ENCODE measurements at regions not wholly inside any gene's neighbourhood (a gene's known extent, or its start where the extent isn't known, plus 50 kb on each side); places are given as distances from the start of the nearest gene placed in this dataset.
A peak's percentile ranks its signal among the peaks of the same experiment; 100 is the strongest.

DNA sequence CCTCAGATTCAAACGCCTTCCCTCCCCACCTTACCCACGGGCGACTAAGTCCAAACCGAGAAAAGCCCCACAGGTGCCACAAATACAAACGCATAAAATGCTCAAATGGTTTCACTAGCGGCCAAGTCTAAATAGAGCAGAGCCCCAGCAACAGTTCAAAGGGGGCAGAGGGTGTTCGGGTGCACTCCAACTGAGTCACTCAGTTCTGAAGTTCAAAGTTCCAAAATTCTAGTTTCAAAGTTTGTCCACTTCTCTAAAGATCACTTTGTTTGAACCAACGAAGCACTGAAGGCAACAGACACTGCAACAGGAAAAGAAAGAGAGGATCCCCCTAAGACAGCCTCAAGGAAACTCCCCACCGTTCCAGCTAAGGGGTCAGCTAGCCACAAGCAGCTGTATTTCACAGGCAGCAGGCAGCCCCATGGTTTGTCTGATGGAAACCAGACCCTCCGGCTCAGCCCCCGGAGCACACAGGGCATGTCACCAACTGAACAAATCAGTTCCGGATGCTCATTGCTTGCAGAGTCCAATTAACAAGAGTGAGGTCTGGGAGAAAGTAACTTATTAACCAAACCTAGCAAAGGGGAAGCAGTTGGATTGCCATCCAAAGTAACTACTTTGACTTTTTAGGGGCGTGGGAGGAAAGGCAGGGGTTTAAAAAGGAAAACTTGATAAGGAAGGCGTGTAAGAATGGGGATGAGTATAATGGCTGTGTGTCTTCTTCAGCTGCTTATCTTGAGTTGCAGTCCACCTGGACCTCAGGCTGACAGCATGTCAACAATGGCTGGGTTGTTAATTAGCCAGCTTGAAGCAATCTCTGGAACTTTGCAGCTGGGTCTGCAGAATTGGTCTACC lies 1423.9 kb upstream of the PRMT6 start (continued):
- TF ChIP-seq EHMT2 (IDR thresholded peaks at IDR 0.05; ENCODE audit: borderline replicate concordance, low read depth, low read length) (peak; percentile 81; the same call in 1 of the 2 replicates), ZMYM4 (CRISPR knock-in tag; IDR thresholded peaks at IDR 0.05) (peak; percentile 94), ZMAT3 (CRISPR knock-in tag; conservative IDR thresholded peaks at IDR 0.05) (no peak), KLF11 (CRISPR knock-in tag; IDR thresholded peaks at IDR 0.05) (no peak), REXO4 (CRISPR knock-in tag; IDR thresholded peaks at IDR 0.05; ENCODE audit: borderline replicate concordance) (no peak), POLR2A (IDR thresholded peaks at IDR 0.05; ENCODE audit: insufficient read depth in 1 of 2, low read depth in 2 of 2, low read length in 2 of 2) (peak; percentile 64 to 72; a peak in 3 of 4 replicates), MLLT10 (CRISPR knock-in tag; IDR thresholded peaks at IDR 0.05) (no peak), MIER2 (CRISPR knock-in tag; IDR thresholded peaks at IDR 0.05) (0 out of 2 replicates have a peak, but pooled peaks have one; percentile 22), ATRX (CRISPR knock-in tag; IDR thresholded peaks at IDR 0.05; ENCODE audit: borderline replicate concordance) (no peak), ZNF546 (CRISPR knock-in tag; conservative IDR thresholded peaks at IDR 0.05) (no peak), ZNF180 (CRISPR knock-in tag; IDR thresholded peaks at IDR 0.05; ENCODE audit: borderline replicate concordance, low read depth) (no peak), MAFK (conservative IDR thresholded peaks at IDR 0.05 in 1 of 2, IDR thresholded peaks at IDR 0.05 in 1 of 2; ENCODE audit: low read length in 2 of 2) (no peak), MIXL1 (CRISPR knock-in tag; IDR thresholded peaks at IDR 0.05) (peak; percentile 98), FOXC1 (CRISPR knock-in tag; IDR thresholded peaks at IDR 0.05; ENCODE audit: borderline replicate concordance) (no peak; the same call in 1 of the 2 replicates), ZNF737 (CRISPR knock-in tag; IDR thresholded peaks at IDR 0.05; ENCODE audit: borderline replicate concordance) (no peak; the same call in 1 of the 2 replicates), ZNF354B (CRISPR knock-in tag; IDR thresholded peaks at IDR 0.05) (no peak), THYN1 (CRISPR knock-in tag; IDR thresholded peaks at IDR 0.05; ENCODE audit: borderline replicate concordance, low read depth) (no peak), TAF1 (CRISPR knock-in tag; IDR thresholded peaks at IDR 0.05) (peak; percentile 74; the same call in 1 of the 2 replicates), HOXA3 (CRISPR knock-in tag; IDR thresholded peaks at IDR 0.05) (peak; percentile 62; the same call in 1 of the 2 replicates), NBN (conservative IDR thresholded peaks at IDR 0.05) (no peak), IKZF1 (IDR thresholded peaks at IDR 0.05) (no peak)
- TF ChIP-seq, protein P1, sequence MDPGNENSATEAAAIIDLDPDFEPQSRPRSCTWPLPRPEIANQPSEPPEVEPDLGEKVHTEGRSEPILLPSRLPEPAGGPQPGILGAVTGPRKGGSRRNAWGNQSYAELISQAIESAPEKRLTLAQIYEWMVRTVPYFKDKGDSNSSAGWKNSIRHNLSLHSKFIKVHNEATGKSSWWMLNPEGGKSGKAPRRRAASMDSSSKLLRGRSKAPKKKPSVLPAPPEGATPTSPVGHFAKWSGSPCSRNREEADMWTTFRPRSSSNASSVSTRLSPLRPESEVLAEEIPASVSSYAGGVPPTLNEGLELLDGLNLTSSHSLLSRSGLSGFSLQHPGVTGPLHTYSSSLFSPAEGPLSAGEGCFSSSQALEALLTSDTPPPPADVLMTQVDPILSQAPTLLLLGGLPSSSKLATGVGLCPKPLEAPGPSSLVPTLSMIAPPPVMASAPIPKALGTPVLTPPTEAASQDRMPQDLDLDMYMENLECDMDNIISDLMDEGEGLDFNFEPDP (CRISPR knock-in tag; conservative IDR thresholded peaks at IDR 0.05) = no peak
- TF ChIP-seq, protein P2, sequence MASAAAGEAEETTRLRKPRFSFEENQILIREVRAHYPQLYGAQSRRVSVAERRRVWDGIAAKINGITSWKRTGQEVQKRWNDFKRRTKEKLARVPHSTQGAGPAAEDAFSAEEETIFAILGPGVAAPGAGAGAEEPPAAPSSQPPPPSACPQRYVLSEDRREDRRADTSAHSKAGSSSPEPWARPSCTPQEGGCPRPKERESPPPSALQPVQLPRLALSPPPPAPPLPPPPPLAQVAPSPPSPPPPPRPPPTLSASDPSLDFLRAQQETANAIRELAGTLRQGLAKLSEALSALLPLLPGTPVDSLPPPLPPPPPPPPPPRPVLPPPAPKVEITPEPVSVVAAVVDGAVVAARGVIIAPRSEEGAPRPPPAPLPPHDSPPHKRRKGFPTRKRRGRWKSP (CRISPR knock-in tag; IDR thresholded peaks at IDR 0.05) = no peak
- TF ChIP-seq, protein P3, sequence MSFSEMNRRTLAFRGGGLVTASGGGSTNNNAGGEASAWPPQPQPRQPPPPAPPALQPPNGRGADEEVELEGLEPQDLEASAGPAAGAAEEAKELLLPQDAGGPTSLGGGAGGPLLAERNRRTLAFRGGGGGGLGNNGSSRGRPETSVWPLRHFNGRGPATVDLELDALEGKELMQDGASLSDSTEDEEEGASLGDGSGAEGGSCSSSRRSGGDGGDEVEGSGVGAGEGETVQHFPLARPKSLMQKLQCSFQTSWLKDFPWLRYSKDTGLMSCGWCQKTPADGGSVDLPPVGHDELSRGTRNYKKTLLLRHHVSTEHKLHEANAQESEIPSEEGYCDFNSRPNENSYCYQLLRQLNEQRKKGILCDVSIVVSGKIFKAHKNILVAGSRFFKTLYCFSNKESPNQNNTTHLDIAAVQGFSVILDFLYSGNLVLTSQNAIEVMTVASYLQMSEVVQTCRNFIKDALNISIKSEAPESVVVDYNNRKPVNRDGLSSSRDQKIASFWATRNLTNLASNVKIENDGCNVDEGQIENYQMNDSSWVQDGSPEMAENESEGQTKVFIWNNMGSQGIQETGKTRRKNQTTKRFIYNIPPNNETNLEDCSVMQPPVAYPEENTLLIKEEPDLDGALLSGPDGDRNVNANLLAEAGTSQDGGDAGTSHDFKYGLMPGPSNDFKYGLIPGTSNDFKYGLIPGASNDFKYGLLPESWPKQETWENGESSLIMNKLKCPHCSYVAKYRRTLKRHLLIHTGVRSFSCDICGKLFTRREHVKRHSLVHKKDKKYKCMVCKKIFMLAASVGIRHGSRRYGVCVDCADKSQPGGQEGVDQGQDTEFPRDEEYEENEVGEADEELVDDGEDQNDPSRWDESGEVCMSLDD (CRISPR knock-in tag; IDR thresholded peaks at IDR 0.05; ENCODE audit: borderline replicate concordance) = no peak
- TF ChIP-seq, protein P4, sequence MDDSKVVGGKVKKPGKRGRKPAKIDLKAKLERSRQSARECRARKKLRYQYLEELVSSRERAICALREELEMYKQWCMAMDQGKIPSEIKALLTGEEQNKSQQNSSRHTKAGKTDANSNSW (CRISPR knock-in tag; IDR thresholded peaks at IDR 0.05; ENCODE audit: borderline replicate concordance) = no peak
- TF ChIP-seq, protein P5, sequence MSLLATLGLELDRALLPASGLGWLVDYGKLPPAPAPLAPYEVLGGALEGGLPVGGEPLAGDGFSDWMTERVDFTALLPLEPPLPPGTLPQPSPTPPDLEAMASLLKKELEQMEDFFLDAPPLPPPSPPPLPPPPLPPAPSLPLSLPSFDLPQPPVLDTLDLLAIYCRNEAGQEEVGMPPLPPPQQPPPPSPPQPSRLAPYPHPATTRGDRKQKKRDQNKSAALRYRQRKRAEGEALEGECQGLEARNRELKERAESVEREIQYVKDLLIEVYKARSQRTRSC (CRISPR knock-in tag; IDR thresholded peaks at IDR 0.05; ENCODE audit: low read depth) = no peak
